ENCODE measurements at regions not wholly inside any gene's neighbourhood (a gene's known extent, or its start where the extent isn't known, plus 50 kb on each side); places are given as distances from the start of the nearest gene placed in this dataset.

- Histone ChIP-seq H4K20me1 (replicated peaks; ENCODE audit: control insufficient read depth, extremely low read depth, insufficient read depth, low read length) (no peaks in the 10 kb centered on the region), H3K9ac (replicated peaks; ENCODE audit: extremely low read depth, insufficient read depth, low read length) (no peak overlapping the region), H3K36me3 (ENCODE audit: control insufficient read depth in 2 of 2, extremely low read depth in 1 of 2, insufficient read depth in 2 of 2, low read length in 2 of 2) (no peaks in the 10 kb centered on the region), H2AFZ (ENCODE audit: low read depth, low read length) (no peak overlapping the region), H3K4me2 (ENCODE audit: insufficient read depth, low read length) (no peak overlapping the region), H3K27ac (ENCODE audit: insufficient read depth, low read depth, low read length) (no peak overlapping the region), H3K79me2 (ENCODE audit: control insufficient read depth, insufficient read depth, low read length) (no peaks in the 10 kb centered on the region), H3K4me3 (replicated peaks in 1 of 3; ENCODE audit: insufficient read depth in 1 of 3, low read depth in 1 of 3, low read length in 3 of 3) (no peak overlapping the region), H3K9me3 (replicated peaks; ENCODE audit: control insufficient read depth, insufficient read depth, low read length) (no peaks in the 10 kb centered on the region), H3K27me3 (ENCODE audit: control insufficient read depth in 2 of 2, insufficient read depth in 2 of 2, low read length in 2 of 2) (no peaks in the 10 kb centered on the region), H3K4me1 (ENCODE audit: control insufficient read depth, extremely low read depth, insufficient read depth, low read length) (no peaks in the 10 kb centered on the region), H3K9me1 (replicated peaks; ENCODE audit: control insufficient read depth, extremely low read depth, insufficient read depth, low read length) (no peaks in the 10 kb centered on the region)
- intact Hi-C loops (cut with micrococcal nuclease), result no loop called here
- DNase-seq (ENCODE audit: low read depth, low spot score), result no peak
- no peak for FAIRE-seq
- no peak for TF ChIP-seq FOS (IDR thresholded peaks at IDR 0.05; ENCODE audit: borderline replicate concordance, insufficient read depth, low read length)
- POLR2A ChIA-PET, result no interaction called here
- CTCF ChIA-PET, result no interaction called here
- dilution Hi-C loops (cut with MboI; ENCODE audit: extremely low pct_ligation_motif_present, low sequenced_read_pairs), result no loop called here
- no TSS peak for BruUV-seq (replicated peaks)
Observed at GRCh38 chr2:198525211-198525969, 721.0 kb downstream of the PLCL1 start.

- no TSS peak for BruUV-seq (replicated peaks)
Observed at GRCh38 chr2:198523710-198524109, 719.3 kb downstream of the PLCL1 start.

More at GRCh38 chr2:198523710-198524109, 719.3 kb downstream of the PLCL1 start:
- Histone ChIP-seq H3K4me2 (ENCODE audit: insufficient read depth, low read length) (no peak overlapping the region), H3K4me3 (replicated peaks in 1 of 3; ENCODE audit: insufficient read depth in 1 of 3, low read depth in 1 of 3, low read length in 3 of 3) (no peak overlapping the region), H3K27me3 (ENCODE audit: control insufficient read depth in 2 of 2, insufficient read depth in 2 of 2, low read length in 2 of 2) (no peaks in the 10 kb centered on the region), H3K9me1 (replicated peaks; ENCODE audit: control insufficient read depth, extremely low read depth, insufficient read depth, low read length) (no peaks in the 10 kb centered on the region), H3K79me2 (ENCODE audit: control insufficient read depth, insufficient read depth, low read length) (no peaks in the 10 kb centered on the region), H4K20me1 (replicated peaks; ENCODE audit: control insufficient read depth, extremely low read depth, insufficient read depth, low read length) (no peaks in the 10 kb centered on the region), H3K36me3 (ENCODE audit: control insufficient read depth in 2 of 2, extremely low read depth in 1 of 2, insufficient read depth in 2 of 2, low read length in 2 of 2) (no peaks in the 10 kb centered on the region), H3K9me3 (replicated peaks; ENCODE audit: control insufficient read depth, insufficient read depth, low read length) (no peaks in the 10 kb centered on the region), H3K27ac (ENCODE audit: insufficient read depth, low read depth, low read length) (no peak overlapping the region), H3K4me1 (ENCODE audit: control insufficient read depth, extremely low read depth, insufficient read depth, low read length) (no peaks in the 10 kb centered on the region), H2AFZ (ENCODE audit: low read depth, low read length) (no peak overlapping the region), H3K9ac (replicated peaks; ENCODE audit: extremely low read depth, insufficient read depth, low read length) (no peak overlapping the region)
- dilution Hi-C loops (cut with MboI; ENCODE audit: extremely low pct_ligation_motif_present, low sequenced_read_pairs) (no loop called here), intact Hi-C loops (cut with micrococcal nuclease) (no loop called here)
- no peak for TF ChIP-seq JUN (IDR thresholded peaks at IDR 0.05; ENCODE audit: borderline replicate concordance, insufficient read depth, insufficient read length, low read depth)
- TF ChIP-seq FOS (IDR thresholded peaks at IDR 0.05; ENCODE audit: borderline replicate concordance, insufficient read depth, low read length), result no peak
- no peak for TF ChIP-seq MAX (IDR thresholded peaks at IDR 0.05; ENCODE audit: insufficient read depth, insufficient read length)
- TF ChIP-seq GATA2 (IDR thresholded peaks at IDR 0.05; ENCODE audit: insufficient read depth, insufficient read length, low read depth, low read length), result no peak
- no peak for TF ChIP-seq MYC (IDR thresholded peaks at IDR 0.05; ENCODE audit: low read depth, low read length)
- no peak for FAIRE-seq
- DNase-seq (ENCODE audit: low read depth, low spot score), result no peak
- ChIA-PET POLR2A (no interaction called here), CTCF (no interaction called here)
